ENCODE measurements at regions not wholly inside any gene's neighbourhood (a gene's known extent, or its start where the extent isn't known, plus 50 kb on each side); places are given as distances from the start of the nearest gene placed in this dataset.
"Not testable (repeated sequence)": the region's sequence is repeated elsewhere in the genome, so short reads cannot be mapped to it uniquely, and the experiment has no call there.

DNA sequence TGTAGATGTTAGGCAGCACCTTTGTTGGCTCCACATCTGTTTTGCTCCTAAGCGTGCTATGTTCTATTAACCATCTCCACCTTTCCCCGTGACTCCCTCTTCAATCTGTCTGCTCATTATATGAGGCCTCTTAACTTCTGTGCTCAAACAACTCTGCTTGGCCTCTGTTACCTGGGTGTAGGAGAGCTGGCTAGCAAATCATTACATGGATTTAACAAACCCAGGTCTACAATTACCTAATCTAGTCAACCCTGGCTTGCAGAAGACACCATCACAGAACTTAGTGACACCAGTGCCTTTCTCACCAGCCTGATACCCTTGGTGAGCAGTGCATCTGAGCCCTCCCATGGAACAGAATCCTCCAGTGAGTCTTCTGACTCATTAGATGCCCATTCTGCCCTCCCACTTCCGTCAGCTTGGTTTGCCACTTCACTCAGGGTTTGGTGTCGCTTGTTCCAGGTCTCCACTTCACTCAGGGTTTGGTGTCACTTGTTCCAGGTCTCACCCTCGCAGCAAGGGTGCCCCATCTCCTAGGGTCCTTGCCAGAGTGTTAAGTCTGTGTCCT lies 92.0 kb upstream of the KIF26B start:
- CTCF ChIA-PET: interaction anchor here (0.6 kb wide), 1 partner anchor 20 kb away, joined by 3 read pairs; no protein-coding TSS in a partner anchor

DNA sequence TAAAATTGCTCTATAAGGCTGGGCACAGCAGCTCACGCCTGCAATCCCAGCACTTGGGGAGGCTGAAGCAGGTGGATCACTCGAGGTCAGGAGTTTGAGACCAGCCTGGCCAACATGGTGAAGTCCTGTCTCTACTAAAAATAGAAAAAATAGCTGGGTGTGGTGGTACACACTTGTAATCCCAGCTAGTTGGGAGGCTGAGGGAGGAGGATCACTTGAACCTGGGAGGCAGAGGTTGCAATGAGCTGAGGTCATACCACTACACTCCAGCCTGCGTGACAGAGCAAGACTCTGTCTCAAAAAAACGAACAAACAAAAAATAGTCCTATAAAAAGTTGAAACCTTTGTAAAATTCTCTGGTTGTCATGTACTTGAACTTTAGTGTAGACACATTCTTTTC lies 93.0 kb upstream of the KIF26B start:
- H3K9me3 ChIP-seq (ENCODE audit: control insufficient read depth, insufficient read depth, low read depth, low read length); H3K4me3 ChIP-seq (ENCODE audit: low read depth, low read length); POLR2A ChIA-PET; H3K27ac ChIP-seq (ENCODE audit: extremely low read depth, low read depth, low read length); H3K36me3 ChIP-seq (ENCODE audit: control insufficient read depth in 2 of 2, insufficient read depth in 1 of 2, low read length in 2 of 2): not testable (repeated sequence)
- TF ChIP-seq WT1 (tag by site-specific recombination; IDR thresholded peaks at IDR 0.05): peak; percentile 62
- CTCF ChIA-PET: interaction anchor here (1.6 to 2.5 kb wide), 2 partner anchors 8 to 19 kb away, joined by 5 to 18 read pairs; no protein-coding TSS in a partner anchor
- H3K4me1 ChIP-seq (ENCODE audit: control insufficient read depth, insufficient read depth, low read length): peaks cover 12% of the 10 kb centered on the region

More for the DNA sequence above, 92.0 kb upstream of the KIF26B start:
- TF ChIP-seq TCF7L2 (IDR thresholded peaks at IDR 0.05; ENCODE audit: borderline replicate concordance, low read depth, low read length) (no peak), ZBTB7A (tag by site-specific recombination; IDR thresholded peaks at IDR 0.05; ENCODE audit: low read depth) (no peak), ZNF792 (tag by site-specific recombination; IDR thresholded peaks at IDR 0.05) (no peak), ZNF747 (tag by site-specific recombination; IDR thresholded peaks at IDR 0.05) (no peak), ZNF350 (tag by site-specific recombination; IDR thresholded peaks at IDR 0.05) (no peak), KLF10 (tag by site-specific recombination; IDR thresholded peaks at IDR 0.05) (no peak), ZNF768 (tag by site-specific recombination; IDR thresholded peaks at IDR 0.05) (no peak), ZNF133 (tag by site-specific recombination; IDR thresholded peaks at IDR 0.05) (no peak), SETDB1 (IDR thresholded peaks at IDR 0.05; ENCODE audit: insufficient read length, low read length) (no peak), ZNF776 (tag by site-specific recombination; IDR thresholded peaks at IDR 0.05; ENCODE audit: borderline replicate concordance) (no peak)
- TF ChIP-seq, protein P1, sequence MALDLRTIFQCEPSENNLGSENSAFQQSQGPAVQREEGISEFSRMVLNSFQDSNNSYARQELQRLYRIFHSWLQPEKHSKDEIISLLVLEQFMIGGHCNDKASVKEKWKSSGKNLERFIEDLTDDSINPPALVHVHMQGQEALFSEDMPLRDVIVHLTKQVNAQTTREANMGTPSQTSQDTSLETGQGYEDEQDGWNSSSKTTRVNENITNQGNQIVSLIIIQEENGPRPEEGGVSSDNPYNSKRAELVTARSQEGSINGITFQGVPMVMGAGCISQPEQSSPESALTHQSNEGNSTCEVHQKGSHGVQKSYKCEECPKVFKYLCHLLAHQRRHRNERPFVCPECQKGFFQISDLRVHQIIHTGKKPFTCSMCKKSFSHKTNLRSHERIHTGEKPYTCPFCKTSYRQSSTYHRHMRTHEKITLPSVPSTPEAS (tag by site-specific recombination; IDR thresholded peaks at IDR 0.05): no peak
- TF ChIP-seq, protein P2, sequence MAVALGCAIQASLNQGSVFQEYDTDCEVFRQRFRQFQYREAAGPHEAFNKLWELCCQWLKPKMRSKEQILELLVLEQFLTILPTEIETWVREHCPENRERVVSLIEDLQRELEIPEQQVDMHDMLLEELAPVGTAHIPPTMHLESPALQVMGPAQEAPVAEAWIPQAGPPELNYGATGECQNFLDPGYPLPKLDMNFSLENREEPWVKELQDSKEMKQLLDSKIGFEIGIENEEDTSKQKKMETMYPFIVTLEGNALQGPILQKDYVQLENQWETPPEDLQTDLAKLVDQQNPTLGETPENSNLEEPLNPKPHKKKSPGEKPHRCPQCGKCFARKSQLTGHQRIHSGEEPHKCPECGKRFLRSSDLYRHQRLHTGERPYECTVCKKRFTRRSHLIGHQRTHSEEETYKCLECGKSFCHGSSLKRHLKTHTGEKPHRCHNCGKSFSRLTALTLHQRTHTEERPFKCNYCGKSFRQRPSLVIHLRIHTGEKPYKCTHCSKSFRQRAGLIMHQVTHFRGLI (tag by site-specific recombination; IDR thresholded peaks at IDR 0.05): no peak
- TF ChIP-seq, protein P3, sequence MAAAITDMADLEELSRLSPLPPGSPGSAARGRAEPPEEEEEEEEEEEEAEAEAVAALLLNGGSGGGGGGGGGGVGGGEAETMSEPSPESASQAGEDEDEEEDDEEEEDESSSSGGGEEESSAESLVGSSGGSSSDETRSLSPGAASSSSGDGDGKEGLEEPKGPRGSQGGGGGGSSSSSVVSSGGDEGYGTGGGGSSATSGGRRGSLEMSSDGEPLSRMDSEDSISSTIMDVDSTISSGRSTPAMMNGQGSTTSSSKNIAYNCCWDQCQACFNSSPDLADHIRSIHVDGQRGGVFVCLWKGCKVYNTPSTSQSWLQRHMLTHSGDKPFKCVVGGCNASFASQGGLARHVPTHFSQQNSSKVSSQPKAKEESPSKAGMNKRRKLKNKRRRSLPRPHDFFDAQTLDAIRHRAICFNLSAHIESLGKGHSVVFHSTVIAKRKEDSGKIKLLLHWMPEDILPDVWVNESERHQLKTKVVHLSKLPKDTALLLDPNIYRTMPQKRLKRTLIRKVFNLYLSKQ (tag by site-specific recombination; IDR thresholded peaks at IDR 0.05; ENCODE audit: borderline replicate concordance): no peak
- H3K4me3 ChIP-seq (ENCODE audit: low read depth, low read length): no peak overlapping the region
- H3K27ac ChIP-seq (ENCODE audit: extremely low read depth, low read depth, low read length): no peak overlapping the region
- POLR2A ChIA-PET: no interaction called here
- no peaks in the 10 kb centered on the region for H3K36me3 ChIP-seq (ENCODE audit: control insufficient read depth in 2 of 2, insufficient read depth in 1 of 2, low read length in 2 of 2)
- H3K4me1 ChIP-seq (ENCODE audit: control insufficient read depth, insufficient read depth, low read length): peaks cover 12% of the 10 kb centered on the region
- H3K9me3 ChIP-seq (ENCODE audit: control insufficient read depth, insufficient read depth, low read depth, low read length): no peaks in the 10 kb centered on the region

DNA sequence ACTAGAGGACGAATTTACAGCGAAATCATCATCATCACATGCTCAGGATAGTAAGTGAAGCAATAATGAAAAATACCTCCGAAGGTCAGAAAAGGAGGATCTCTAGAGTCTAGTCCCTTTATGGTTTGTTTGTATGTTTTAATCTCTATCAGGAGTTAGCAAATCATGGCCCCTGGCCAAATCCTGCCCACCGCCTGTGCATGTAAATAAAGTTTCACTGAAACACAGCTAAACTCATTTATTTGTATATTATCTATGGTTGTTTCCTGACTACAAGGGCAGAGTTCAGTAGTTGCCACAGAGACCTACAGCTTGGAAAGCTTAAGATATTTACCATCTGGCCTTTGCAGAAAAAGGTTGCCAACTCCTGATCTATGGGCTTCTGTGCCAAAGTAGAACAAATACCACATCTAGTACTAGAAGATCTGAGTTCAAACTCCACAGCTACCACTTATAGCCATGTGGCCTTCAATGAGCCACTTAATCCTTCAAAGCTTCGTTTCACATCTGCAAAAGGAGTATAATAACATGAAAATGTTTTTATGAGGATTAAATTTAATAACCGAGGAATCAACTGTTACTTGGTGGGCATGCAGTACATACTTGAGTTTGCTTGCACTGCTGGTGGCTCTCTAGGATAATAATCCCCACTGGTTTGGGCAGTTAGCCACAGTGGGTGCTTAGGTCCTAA lies 94.0 kb upstream of the KIF26B start:
- Histone ChIP-seq H3K4me1 (ENCODE audit: control insufficient read depth, insufficient read depth, low read length) (peaks cover 12% of the 10 kb centered on the region), H3K27ac (ENCODE audit: extremely low read depth, low read depth, low read length) (0 out of 2 replicates have a peak overlapping the region, but pooled peaks have one; percentile 7), H3K4me3 (ENCODE audit: low read depth, low read length) (no peak overlapping the region), H3K36me3 (ENCODE audit: control insufficient read depth in 2 of 2, insufficient read depth in 1 of 2, low read length in 2 of 2) (no peaks in the 10 kb centered on the region), H3K9me3 (ENCODE audit: control insufficient read depth, insufficient read depth, low read depth, low read length) (no peaks in the 10 kb centered on the region)
- CTCF ChIA-PET: interaction anchor here (1.6 to 2.5 kb wide), 2 partner anchors 9 to 18 kb away, joined by 5 to 18 read pairs; no protein-coding TSS in a partner anchor
- POLR2A ChIA-PET: no interaction called here
- TF ChIP-seq WT1 (tag by site-specific recombination; IDR thresholded peaks at IDR 0.05) (peak; percentile 91), ZBTB17 (tag by site-specific recombination; IDR thresholded peaks at IDR 0.05) (peak; percentile 61; the same call in 1 of the 2 replicates), ZNF561 (tag by site-specific recombination; IDR thresholded peaks at IDR 0.05; ENCODE audit: borderline replicate concordance) (peak; percentile 44; the same call in 1 of the 2 replicates), KLF10 (tag by site-specific recombination; IDR thresholded peaks at IDR 0.05) (peak; percentile 36; the same call in 1 of the 2 replicates)
- TF ChIP-seq, protein P4, sequence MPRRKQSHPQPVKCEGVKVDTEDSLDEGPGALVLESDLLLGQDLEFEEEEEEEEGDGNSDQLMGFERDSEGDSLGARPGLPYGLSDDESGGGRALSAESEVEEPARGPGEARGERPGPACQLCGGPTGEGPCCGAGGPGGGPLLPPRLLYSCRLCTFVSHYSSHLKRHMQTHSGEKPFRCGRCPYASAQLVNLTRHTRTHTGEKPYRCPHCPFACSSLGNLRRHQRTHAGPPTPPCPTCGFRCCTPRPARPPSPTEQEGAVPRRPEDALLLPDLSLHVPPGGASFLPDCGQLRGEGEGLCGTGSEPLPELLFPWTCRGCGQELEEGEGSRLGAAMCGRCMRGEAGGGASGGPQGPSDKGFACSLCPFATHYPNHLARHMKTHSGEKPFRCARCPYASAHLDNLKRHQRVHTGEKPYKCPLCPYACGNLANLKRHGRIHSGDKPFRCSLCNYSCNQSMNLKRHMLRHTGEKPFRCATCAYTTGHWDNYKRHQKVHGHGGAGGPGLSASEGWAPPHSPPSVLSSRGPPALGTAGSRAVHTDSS (tag by site-specific recombination; IDR thresholded peaks at IDR 0.05): peak; percentile 60
- TF ChIP-seq, protein P5, sequence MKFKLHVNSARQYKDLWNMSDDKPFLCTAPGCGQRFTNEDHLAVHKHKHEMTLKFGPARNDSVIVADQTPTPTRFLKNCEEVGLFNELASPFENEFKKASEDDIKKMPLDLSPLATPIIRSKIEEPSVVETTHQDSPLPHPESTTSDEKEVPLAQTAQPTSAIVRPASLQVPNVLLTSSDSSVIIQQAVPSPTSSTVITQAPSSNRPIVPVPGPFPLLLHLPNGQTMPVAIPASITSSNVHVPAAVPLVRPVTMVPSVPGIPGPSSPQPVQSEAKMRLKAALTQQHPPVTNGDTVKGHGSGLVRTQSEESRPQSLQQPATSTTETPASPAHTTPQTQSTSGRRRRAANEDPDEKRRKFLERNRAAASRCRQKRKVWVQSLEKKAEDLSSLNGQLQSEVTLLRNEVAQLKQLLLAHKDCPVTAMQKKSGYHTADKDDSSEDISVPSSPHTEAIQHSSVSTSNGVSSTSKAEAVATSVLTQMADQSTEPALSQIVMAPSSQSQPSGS (tag by site-specific recombination; IDR thresholded peaks at IDR 0.05; ENCODE audit: low read depth): no peak
- TF ChIP-seq, protein P6, sequence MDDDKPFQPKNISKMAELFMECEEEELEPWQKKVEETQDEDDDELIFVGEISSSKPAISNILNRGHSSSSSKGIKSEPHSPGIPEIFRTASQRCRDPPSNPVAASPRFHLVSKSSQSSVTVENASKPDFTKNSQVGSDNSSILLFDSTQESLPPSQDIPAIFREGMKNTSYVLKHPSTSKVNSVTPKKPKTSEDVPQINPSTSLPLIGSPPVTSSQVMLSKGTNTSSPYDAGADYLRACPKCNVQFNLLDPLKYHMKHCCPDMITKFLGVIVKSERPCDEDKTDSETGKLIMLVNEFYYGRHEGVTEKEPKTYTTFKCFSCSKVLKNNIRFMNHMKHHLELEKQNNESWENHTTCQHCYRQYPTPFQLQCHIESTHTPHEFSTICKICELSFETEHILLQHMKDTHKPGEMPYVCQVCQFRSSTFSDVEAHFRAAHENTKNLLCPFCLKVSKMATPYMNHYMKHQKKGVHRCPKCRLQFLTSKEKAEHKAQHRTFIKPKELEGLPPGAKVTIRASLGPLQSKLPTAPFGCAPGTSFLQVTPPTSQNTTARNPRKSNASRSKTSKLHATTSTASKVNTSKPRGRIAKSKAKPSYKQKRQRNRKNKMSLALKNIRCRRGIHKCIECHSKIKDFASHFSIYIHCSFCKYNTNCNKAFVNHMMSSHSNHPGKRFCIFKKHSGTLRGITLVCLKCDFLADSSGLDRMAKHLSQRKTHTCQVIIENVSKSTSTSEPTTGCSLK (tag by site-specific recombination; IDR thresholded peaks at IDR 0.05): no peak

All from HEK293 (cell line).